LNCAP (cell line): ENCODE measurements at regions not wholly inside any gene's neighbourhood (a gene's known extent, or its start where the extent isn't known, plus 50 kb on each side); places are given as distances from the start of the nearest gene placed in this dataset.

Experiments
- CTCF ChIP-seq: fragments of 450-650 bp; IDR thresholded peaks from 2 replicates; pipeline ENCODE4 v1.5.1; 2017; ENCODE audit warnings: mild to moderate bottlenecking

- TF ChIP-seq CTCF: no peak
Measured at GRCh38 chr5:116773926-116774325, 199.3 kb upstream of the SEMA6A start.

GRCh38 chr5:116772806-116773205 lies 198.2 kb upstream of the SEMA6A start:
- no peak for TF ChIP-seq CTCF

DNA sequence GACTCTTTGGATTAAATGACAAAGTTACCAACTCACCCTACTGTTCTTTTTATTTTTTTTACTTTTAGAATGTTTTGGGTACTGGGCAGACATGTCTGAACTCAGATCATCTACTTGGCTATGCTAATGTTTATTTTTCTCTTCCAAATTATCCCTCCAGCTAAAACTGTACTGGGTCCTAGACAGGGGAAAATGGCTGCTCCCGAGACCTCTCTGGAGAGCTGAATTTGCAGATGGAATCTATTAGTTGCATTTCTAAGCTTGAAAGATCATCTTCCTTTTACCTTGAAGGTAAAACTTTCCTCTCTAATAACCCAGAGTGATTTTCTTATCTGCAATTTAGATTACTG lies 197.5 kb upstream of the SEMA6A start:
- TF ChIP-seq CTCF: no peak

- no peak for TF ChIP-seq CTCF
Measured at GRCh38 chr5:116771466-116772151, 197.0 kb upstream of the SEMA6A start.

GRCh38 chr5:116769470-116769869 lies 194.8 kb upstream of the SEMA6A start:
- TF ChIP-seq CTCF: no peak

GRCh38 chr5:116766470-116766947 lies 191.9 kb upstream of the SEMA6A start:
- TF ChIP-seq CTCF: no peak

DNA sequence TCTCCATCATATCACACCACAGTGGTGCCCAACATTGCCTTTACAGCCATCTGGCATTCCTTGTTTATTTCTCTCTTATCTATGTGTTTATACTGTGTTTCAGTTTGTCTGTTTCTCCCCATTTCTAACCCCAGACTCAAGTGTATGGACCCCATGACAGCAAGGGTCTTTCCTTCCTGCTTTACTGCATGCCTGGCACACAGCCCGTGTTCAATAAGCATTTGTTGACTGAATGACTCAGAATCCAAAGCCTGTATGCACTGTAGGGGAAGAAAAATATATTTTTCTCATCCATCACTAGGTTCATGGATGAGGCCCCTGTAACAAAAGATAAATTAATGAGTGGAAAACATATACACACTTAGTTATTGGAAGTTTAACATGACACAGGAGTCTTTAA lies 190.8 kb upstream of the SEMA6A start:
- TF ChIP-seq CTCF: no peak

DNA sequence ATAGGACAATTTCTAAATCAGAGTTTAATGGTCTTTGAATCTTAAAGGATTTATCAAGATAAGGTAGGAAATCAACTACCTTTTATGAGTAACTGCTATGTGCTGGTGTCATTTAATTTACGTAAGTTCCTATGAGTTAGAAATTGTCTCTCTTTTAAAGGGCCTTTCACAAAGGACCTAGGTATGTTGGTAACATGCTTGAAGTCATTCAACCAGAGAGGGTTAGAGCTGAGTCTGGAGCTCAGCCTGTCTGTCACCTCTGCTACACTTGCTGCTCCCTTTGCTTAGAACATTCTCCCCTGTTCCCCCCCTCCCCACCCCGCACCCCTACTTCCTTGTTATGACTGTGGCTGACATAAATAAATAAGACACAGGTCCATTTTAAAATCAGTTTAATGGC lies 190.3 kb upstream of the SEMA6A start:
- TF ChIP-seq CTCF: no peak
